ENCODE measurements at regions not wholly inside any gene's neighbourhood (a gene's known extent, or its start where the extent isn't known, plus 50 kb on each side); places are given as distances from the start of the nearest gene placed in this dataset.

GRCh38 chr13:74066937-74067336 lies 67.3 kb downstream of the KLF12 start:
- Histone ChIP-seq H3K9me1 (ENCODE audit: insufficient read depth, low read length) (peaks cover 3% of the 10 kb centered on the region; the same call in 1 of the 2 replicates), H2BK5ac (ENCODE audit: low read depth, low read length, poor library complexity, severe bottlenecking) (peak overlapping the region; percentile 66), H4K91ac (ENCODE audit: insufficient read depth, low read depth, low read length) (no peak overlapping the region), H4K20me1 (ENCODE audit: insufficient read depth, low read length) (peaks cover 6% of the 10 kb centered on the region; the same call in 1 of the 2 replicates), H3K27ac (ENCODE audit: insufficient read depth, low read length) (no peak overlapping the region), H3K36me3 (ENCODE audit: control insufficient read depth, insufficient read depth, low read length) (no peaks in the 10 kb centered on the region), H3K4me2 (ENCODE audit: low read depth, low read length) (0 out of 2 replicates have a peak overlapping the region, but pooled peaks have one; percentile 43), H3K4me1 (ENCODE audit: control insufficient read depth, insufficient read depth, low read length) (peaks cover 11% of the 10 kb centered on the region), H3K14ac (replicated peaks; ENCODE audit: low read depth, low read length) (no peak overlapping the region), H3K79me1 (ENCODE audit: low read depth in 1 of 2, low read length in 2 of 2) (peaks cover 24 to 57% of the 10 kb centered on the region in 2 experiments), H3K56ac (ENCODE audit: extremely low read depth, insufficient read depth, low read length) (no peak overlapping the region), H4K8ac (ENCODE audit: low read depth in 2 of 2, low read length in 2 of 2) (no peak overlapping the region), H3K23ac (ENCODE audit: low read depth, low read length) (no peak overlapping the region), H3K9me3 (ENCODE audit: control insufficient read depth, insufficient read depth, low read length) (no peaks in the 10 kb centered on the region), H2AFZ (replicated peaks; ENCODE audit: low read length, poor library complexity) (no peak overlapping the region), H3K18ac (ENCODE audit: low read depth, low read length) (no peak overlapping the region), H3K9ac (ENCODE audit: low read depth, low read length) (no peak overlapping the region), H3K4me3 (ENCODE audit: insufficient read depth, low read depth, low read length) (no peak overlapping the region), H4K5ac (ENCODE audit: low read depth, low read length) (peak overlapping the region; percentile 78; the same call in 1 of the 2 replicates), H3K4ac (ENCODE audit: low read depth, low read length) (no peak overlapping the region), H2BK15ac (ENCODE audit: low read depth, low read length) (no peak overlapping the region), H2BK120ac (ENCODE audit: low read depth, low read length) (no peak overlapping the region), H3K27me3 (ENCODE audit: control insufficient read depth, insufficient read depth, low read length) (no peaks in the 10 kb centered on the region), H2BK20ac (ENCODE audit: low read depth, low read length) (no peak overlapping the region), H2AK5ac (ENCODE audit: low read depth, low read length) (no peak overlapping the region), H2AK9ac (replicated peaks; ENCODE audit: low read depth, low read length, poor library complexity) (no peak overlapping the region)
- POLR2A ChIA-PET (ENCODE audit: unreplicated experiment) = no interaction called here
- DNase-seq (peak; percentile 25), ATAC-seq (ENCODE audit: low read depth) (peak; percentile 19; the same call in 1 of the 2 replicates)
- intact Hi-C loops (cut with micrococcal nuclease) = loop anchor here (10.0 kb wide), 1 partner anchor 138 kb away; no protein-coding TSS in a partner anchor
- no peak for TF ChIP-seq MAFK (IDR thresholded peaks at IDR 0.05; ENCODE audit: low read depth, low read length)
- TF ChIP-seq RCOR1 (IDR thresholded peaks at IDR 0.05; ENCODE audit: insufficient replicate concordance, low read length) = no peak
- TF ChIP-seq CEBPB (IDR thresholded peaks at IDR 0.05; ENCODE audit: low read depth, low read length) = no peak
- TF ChIP-seq ELK1 (IDR thresholded peaks at IDR 0.05; ENCODE audit: borderline replicate concordance, low read depth, low read length) = no peak
- TF ChIP-seq SMC3 (IDR thresholded peaks at IDR 0.05; ENCODE audit: low read depth, low read length) = no peak
- TF ChIP-seq BHLHE40 (IDR thresholded peaks at IDR 0.05; ENCODE audit: low read depth, low read length) = no peak
- no peak for TF ChIP-seq MXI1 (IDR thresholded peaks at IDR 0.05; ENCODE audit: borderline replicate concordance, low read depth, low read length)
- TF ChIP-seq CTCF (conservative IDR thresholded peaks at IDR 0.05; ENCODE audit: low read depth, low read length) = no peak
- no peak for TF ChIP-seq FOS (IDR thresholded peaks at IDR 0.05; ENCODE audit: low read depth, low read length)
- TF ChIP-seq RAD21 (IDR thresholded peaks at IDR 0.05; ENCODE audit: low read length) = no peak
- no peak for TF ChIP-seq RFX5 (IDR thresholded peaks at IDR 0.05; ENCODE audit: low read depth, low read length)
- no peak for TF ChIP-seq POLR2A (IDR thresholded peaks at IDR 0.05; ENCODE audit: low read depth, low read length)
- no peak for TF ChIP-seq CHD1 (IDR thresholded peaks at IDR 0.05; ENCODE audit: low read depth, low read length)
- TF ChIP-seq MAZ (IDR thresholded peaks at IDR 0.05; ENCODE audit: borderline replicate concordance, low read depth, low read length) = no peak
- TF ChIP-seq NFE2L2 (IDR thresholded peaks at IDR 0.05; ENCODE audit: low read depth, low read length) = no peak
- no peak for TF ChIP-seq USF2 (IDR thresholded peaks at IDR 0.05; ENCODE audit: low read depth, low read length)
- dilution Hi-C loops (cut with HindIII; ENCODE audit: low sequenced_read_pairs, unreplicated experiment) = no loop called here
- in situ Hi-C loops (cut with MboI; ENCODE audit: low sequenced_read_pairs) = no loop called here
- BruUV-seq (replicated peaks) = no TSS peak
- CTCF ChIA-PET = no interaction called here
